ENCODE measurements at regions not wholly inside any gene's neighbourhood (a gene's known extent, or its start where the extent isn't known, plus 50 kb on each side); places are given as distances from the start of the nearest gene placed in this dataset.

- DNase-seq (ENCODE audit: low read depth in 2 of 2), result no peak
Observed at GRCh38 chr14:53615252-53615651, 341.4 kb downstream of the BMP4 start.

DNA sequence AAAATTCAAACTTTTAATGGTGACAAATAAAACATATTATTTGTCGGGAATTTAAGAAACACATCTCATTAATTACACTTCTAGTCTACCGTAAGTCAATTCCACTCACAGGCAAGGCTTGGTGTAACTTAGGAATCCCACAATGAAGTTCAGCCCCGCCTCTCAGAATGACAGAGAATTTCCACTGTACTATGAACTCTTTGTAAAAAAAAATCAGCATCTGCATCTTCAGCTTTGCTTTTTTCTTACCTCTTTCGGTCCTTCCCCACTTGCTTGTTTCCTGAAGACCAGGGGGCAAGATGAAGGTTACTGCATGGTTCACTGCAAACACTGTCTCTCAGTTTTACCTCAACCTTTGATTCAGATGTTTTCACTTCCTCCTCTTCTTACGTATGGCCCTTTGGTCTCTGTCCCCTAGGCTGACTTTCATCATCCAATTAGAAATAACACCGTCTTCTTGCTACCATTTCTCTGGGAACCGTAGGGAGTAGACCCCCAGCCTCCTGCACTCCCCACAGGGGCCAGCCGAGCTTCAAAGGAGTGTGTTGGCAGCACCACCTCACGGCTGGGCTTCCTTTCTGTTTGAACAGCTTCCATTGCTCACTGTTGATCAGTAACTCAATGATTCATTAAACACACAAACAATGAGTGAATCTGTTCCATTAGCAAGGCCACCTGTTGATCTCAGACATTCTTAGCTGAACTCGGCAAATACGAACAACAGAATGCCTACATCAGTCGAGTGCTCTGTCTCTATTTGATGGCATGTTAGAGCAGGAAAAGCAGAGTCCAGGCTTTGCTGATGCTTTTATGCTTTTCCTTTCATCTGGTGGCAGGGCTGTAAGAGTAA, 343.0 kb downstream of the BMP4 start:
- DNase-seq (ENCODE audit: low read depth in 2 of 2), result peak in 1 of 2 donors; percentile 44

GRCh38 chr14:53610947-53611346, 345.7 kb downstream of the BMP4 start:
- no peak for DNase-seq (ENCODE audit: low read depth in 2 of 2)

GRCh38 chr14:53609009-53609408, 347.6 kb downstream of the BMP4 start:
- DNase-seq (ENCODE audit: low read depth in 2 of 2), result no peak

GRCh38 chr14:53608369-53608768, 348.3 kb downstream of the BMP4 start:
- DNase-seq (ENCODE audit: low read depth in 2 of 2), result no peak

DNA sequence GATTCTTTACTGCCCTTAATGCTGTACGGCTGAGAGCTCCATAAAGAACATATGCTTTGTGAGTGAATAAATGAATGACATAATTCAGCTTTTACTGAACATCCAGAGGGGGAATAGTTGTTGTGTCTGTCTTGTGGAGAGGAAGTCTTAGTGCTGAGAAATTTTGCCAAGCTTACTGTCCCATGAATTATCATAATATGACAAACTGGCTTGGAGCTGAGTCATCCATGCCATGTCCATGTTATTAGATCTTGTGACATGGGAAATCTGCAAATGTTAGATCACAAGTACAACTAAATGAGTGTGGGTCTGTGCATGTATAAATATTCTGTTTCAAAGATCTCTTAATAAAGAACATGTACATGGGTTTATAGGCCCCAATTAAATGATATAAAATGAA, 350.4 kb downstream of the BMP4 start:
- no peak for DNase-seq (ENCODE audit: low read depth in 2 of 2)

GRCh38 chr14:53605562-53605961, 351.1 kb downstream of the BMP4 start:
- no peak for DNase-seq (ENCODE audit: low read depth in 2 of 2)

- DNase-seq (ENCODE audit: low read depth in 2 of 2), result no peak
Observed at GRCh38 chr14:53603994-53604393, 352.6 kb downstream of the BMP4 start.

- DNase-seq (ENCODE audit: low read depth in 2 of 2), result no peak
Observed at GRCh38 chr14:53601409-53601808, 355.2 kb downstream of the BMP4 start.

GRCh38 chr14:53599221-53599945, 357.2 kb downstream of the BMP4 start:
- DNase-seq (ENCODE audit: low read depth in 2 of 2), result no peak

GRCh38 chr14:53596853-53597525, 359.6 kb downstream of the BMP4 start:
- no peak for DNase-seq (ENCODE audit: low read depth in 2 of 2)

GRCh38 chr14:53591816-53592215, 364.8 kb downstream of the BMP4 start:
- DNase-seq (ENCODE audit: low read depth in 2 of 2), result no peak

GRCh38 chr14:53581504-53581903, 375.1 kb downstream of the BMP4 start:
- DNase-seq (ENCODE audit: low read depth in 2 of 2), result no peak

GRCh38 chr14:53571641-53572328, 384.8 kb downstream of the BMP4 start:
- no peak for DNase-seq (ENCODE audit: low read depth in 2 of 2)

DNA sequence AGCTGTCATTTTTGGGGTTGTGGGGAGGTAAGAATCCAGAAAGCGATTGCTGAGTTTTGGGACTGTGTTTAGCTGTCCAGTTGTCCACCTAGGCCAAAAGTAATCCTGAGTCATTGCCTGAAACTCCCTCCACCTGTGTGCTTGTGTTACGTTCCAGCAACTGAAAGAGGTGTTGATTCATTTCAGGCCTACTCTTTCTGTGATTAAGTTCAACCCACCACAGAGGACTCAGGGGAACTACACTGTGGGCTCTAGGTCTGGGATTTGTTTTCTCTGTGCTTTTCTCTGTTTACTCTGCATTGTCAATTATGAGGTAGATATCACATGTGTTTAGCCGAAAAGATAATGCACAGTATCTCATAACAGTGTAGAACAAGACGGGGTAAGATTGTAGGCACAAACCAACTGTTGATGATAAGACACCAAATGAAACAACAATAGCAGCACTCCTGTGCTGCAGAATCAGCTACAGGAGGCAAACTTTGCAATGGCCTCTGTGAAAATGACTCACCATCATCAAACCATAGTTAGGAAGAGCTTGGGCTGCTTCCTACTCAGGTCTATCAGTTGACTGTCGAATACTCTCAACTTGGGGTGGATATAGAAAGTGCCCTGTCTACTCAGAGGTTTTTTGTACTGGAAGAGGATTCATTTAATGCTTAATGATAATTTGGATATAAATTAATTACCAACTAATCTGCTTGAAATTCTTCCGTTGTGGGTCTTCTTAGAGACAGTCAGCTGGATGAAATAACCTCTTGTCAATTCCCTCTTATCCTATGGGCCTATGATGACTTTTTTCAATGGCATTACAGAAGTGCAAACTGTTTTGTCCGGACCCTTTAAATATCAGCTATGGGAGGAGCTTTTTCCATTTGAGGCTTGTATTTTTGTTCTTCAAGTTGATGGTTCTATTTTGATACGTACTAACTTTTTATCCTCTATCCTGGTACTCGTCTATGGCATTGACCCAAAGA, 385.9 kb downstream of the BMP4 start:
- no peak for DNase-seq (ENCODE audit: low read depth in 2 of 2)

- no peak for DNase-seq (ENCODE audit: low read depth in 2 of 2)
Observed at GRCh38 chr14:53569446-53569845, 387.2 kb downstream of the BMP4 start.

DNA sequence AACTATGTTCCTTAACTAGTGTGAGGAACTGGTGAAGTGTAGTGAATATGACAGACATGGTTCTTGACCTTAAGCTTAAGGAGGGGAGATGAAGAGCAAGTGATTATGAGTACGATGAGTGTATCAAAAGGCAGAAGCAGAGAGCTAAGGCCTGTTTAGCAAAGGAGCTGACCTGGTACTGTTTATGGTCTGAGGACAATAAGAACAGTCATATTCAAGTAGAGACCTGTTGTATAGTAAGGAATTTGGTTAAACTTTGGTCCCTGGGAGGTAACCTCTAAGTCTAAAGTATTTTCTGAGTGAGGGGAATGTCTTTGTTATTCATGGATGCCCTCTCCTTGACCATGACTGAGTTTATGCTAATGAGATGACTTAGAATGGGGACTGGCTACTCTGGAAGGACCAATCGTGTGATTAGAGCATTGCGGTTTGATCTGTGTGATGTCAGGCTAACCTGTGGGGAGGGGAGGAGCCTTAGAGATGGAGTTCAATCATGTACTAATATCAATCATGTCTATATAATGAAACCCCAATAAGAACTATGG, 389.3 kb downstream of the BMP4 start:
- no peak for DNase-seq (ENCODE audit: low read depth in 2 of 2)

- no peak for DNase-seq (ENCODE audit: low read depth in 2 of 2)
Observed at GRCh38 chr14:53564870-53565269, 391.8 kb downstream of the BMP4 start.

- no peak for DNase-seq (ENCODE audit: low read depth in 2 of 2)
Observed at GRCh38 chr14:53563628-53564027, 393.0 kb downstream of the BMP4 start.

- DNase-seq (ENCODE audit: low read depth in 2 of 2), result no peak
Observed at GRCh38 chr14:53553221-53553620, 400.1 kb upstream of the DDHD1 start.

Measured in lung microvascular endothelial cell (primary cell).